NB4 (cell line): ENCODE measurements at regions not wholly inside any gene's neighbourhood (a gene's known extent, or its start where the extent isn't known, plus 50 kb on each side); places are given as distances from the start of the nearest gene placed in this dataset.

Experiments used
- DNase-seq: peaks from one replicate; pipeline ENCODE4 v3.0.0; 2010; ENCODE audit warnings: low read depth
- H3K4me3 ChIP-seq: one replicate; pipeline ENCODE4 v1.5.1; 2011; ENCODE audit warnings: mild to moderate bottlenecking, low read depth, low read length, moderate library complexity
- CTCF ChIP-seq: IDR thresholded peaks from one replicate; pipeline ENCODE4 v1.5.1; 2012; ENCODE audit warnings: low read depth, low read length
- MYC ChIP-seq: IDR thresholded peaks from 2 replicates; pipeline ENCODE4 v1.6.1; 2011; ENCODE audit warnings: low read depth, low read length
- POLR2A ChIP-seq: IDR thresholded peaks from 2 replicates; pipeline ENCODE4 v1.6.1; 2011; ENCODE audit warnings: mild to moderate bottlenecking; ENCODE audit not compliant: insufficient read length; ENCODE audit errors: extremely low read depth
- TF ChIP-seq, protein P1 (sequence below): IDR thresholded peaks from 2 replicates; pipeline ENCODE4 v1.6.1; 2011; ENCODE audit warnings: low read depth, low read length

DNA sequence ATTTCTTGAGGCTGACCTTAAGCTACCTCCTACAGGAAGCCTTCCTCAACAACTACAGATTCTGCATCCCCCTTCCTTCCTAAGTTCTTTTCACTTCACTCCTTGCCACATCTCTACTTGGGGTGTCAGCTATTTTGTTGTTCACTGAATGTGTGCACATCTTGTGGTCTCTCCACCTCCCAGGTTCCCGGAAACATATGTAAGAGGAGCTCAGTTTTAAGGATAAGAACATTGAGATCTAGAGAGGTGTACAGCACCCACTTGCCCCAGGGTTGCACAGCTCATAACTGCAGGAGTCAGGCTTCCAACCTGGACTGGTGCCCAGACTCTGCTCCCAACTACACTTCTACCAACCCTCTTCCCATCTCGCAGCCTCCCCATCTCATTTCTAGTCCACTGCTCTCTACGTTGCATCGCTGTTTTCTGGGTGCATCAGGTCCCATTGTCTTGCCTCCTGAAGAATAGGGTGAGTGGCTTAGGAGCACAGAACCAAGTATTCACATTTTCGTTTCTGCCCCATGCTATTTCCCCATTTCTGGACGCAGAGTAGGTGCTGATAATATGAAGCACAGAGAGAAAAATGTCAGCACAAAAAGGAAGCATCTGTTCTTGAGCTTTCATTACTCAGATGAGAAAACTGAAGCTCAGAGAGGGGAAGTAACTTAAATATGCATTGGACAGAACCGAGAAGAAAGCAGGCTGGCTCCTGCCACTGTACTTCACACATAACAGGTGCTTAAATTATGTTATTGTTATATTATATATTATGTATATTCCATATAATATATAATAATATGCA lies 292.0 kb upstream of the CCL2 start:
- no peak overlapping the region for H3K4me3 ChIP-seq
- TF ChIP-seq, protein P1, sequence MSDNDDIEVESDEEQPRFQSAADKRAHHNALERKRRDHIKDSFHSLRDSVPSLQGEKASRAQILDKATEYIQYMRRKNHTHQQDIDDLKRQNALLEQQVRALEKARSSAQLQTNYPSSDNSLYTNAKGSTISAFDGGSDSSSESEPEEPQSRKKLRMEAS = no peak
- no peak for TF ChIP-seq CTCF
- TF ChIP-seq POLR2A = no peak
- TF ChIP-seq MYC = no peak
- DNase-seq = no peak

GRCh38 chr17:33964344-33964979 lies 290.6 kb upstream of the CCL2 start:
- TF ChIP-seq POLR2A = no peak
- TF ChIP-seq, protein P1 = no peak
- no peak for TF ChIP-seq MYC
- no peak for TF ChIP-seq CTCF
- H3K4me3 ChIP-seq = no peak overlapping the region
- peak; percentile 28 for DNase-seq

DNA sequence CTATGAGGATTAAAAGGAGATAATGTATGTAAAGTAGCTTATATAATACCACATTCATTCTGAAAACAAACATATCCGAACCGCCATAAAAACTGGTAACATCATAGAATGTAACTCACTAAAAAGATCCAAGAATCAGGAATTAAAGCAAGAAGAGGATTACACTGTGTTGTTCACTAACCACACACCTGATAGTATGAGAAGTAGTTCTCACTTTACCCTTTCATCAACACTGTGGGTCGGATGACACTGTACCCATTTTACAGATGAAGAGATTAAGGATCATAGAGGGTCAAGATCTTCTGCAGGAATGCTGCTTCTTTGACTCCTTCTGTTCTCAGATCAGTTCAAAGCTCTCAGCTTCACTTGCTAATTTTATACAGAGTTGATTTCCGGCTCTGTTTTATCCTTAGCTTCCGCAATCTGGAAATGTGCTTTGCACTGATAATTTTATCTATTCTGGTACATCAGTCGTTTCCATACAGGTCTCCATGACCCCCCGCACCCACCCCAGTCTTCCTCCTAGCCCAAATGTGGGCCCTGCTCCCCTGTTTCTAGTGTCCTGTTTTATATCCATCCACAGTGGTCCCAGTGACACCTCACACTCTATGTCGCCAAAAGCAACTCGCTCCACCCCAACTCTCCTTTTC lies 288.6 kb upstream of the CCL2 start:
- H3K4me3 ChIP-seq = no peak overlapping the region
- TF ChIP-seq MYC = no peak
- TF ChIP-seq, protein P1 = no peak
- DNase-seq = no peak

DNA sequence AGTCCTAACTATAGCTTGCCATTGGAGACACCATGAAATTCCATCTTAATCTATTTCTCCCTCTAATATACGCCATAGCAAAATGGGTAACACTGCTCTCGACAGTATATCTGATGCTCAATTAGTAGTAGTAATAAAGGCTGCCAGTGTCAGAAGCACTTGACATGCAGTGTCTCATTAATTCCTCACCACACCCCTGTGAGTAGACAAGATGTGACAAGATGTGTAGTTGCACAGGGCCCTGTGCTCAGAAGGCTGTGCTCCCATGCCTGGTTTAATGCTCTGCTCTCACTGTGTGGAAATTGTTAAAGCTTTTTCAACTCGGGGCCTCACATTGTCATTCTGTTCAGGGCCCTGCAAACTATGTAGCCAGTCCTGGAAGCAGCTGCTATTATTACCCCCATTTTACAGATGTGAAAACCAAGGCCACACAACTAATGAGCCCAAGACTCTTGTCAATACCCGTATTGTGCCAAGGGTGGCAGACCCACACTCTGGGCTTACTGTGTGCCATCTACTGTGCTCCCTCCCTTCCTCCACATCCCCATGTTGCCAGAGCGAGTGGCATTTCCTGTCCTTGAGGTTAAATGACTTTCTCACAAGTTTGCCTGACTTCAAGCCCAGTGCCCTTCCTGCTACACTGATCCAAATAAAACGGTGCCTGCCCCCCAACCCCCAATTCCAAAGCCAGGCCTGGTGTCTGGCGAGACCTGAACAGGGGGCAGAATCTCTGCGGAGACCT lies 287.3 kb upstream of the CCL2 start:
- no peak overlapping the region for H3K4me3 ChIP-seq
- no peak for TF ChIP-seq MYC
- no peak for TF ChIP-seq POLR2A
- TF ChIP-seq, protein P1 = no peak
- no peak for TF ChIP-seq CTCF
- no peak for DNase-seq

DNA sequence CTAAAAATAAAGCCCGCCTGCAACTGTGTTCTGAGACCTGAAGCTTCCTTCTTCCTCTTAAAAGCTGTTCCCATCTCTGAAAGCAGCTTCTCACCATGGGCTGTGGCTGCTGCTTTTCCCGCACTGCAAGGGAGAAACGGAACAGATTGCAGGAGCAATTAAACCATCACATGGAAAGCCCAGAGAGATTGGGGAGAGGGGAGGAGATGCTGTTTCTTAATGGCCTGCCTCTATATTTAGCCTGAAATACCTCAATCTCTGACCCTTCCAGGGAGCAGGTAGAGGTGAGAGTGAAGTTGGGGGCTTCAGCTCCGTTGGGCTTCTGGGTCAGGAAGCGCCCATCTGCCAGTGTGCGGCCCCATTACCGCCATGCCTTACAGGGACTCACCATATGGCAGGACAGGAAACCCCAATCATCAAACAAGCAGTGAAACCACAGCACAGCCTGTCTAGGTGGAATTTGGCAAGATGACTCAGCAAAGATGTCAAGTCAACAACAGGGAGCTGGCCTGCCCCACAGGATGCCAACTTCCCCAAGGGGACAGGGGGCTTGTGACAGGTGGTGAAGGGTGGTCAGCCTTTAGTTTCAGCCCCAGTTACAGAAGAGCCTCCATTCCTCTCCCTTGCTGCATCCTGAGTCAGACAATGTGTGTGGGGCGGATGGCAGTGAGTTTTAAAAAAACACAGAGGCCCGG lies 286.6 kb upstream of the CCL2 start:
- TF ChIP-seq, protein P1 = no peak
- TF ChIP-seq CTCF = no peak
- TF ChIP-seq POLR2A = no peak
- TF ChIP-seq MYC = no peak
- peak; percentile 71 for DNase-seq
- no peak overlapping the region for H3K4me3 ChIP-seq
